ENCODE measurements at regions not wholly inside any gene's neighbourhood (a gene's known extent, or its start where the extent isn't known, plus 50 kb on each side); places are given as distances from the start of the nearest gene placed in this dataset.
"Not testable (repeated sequence)": the region's sequence is repeated elsewhere in the genome, so short reads cannot be mapped to it uniquely, and the experiment has no call there.

- DNase-seq, result no peak
Observed at GRCh38 chr7:34207810-34208209, 302.5 kb downstream of the BMPER start.

GRCh38 chr7:34208878-34209621 is 303.7 kb downstream of the BMPER start:
- no peak for DNase-seq

- no peak for DNase-seq
Observed at GRCh38 chr7:34211018-34211417, 305.7 kb downstream of the BMPER start.

- DNase-seq, result no peak
Observed at GRCh38 chr7:34217972-34218371, 312.6 kb downstream of the BMPER start.

GRCh38 chr7:34219153-34219718 is 313.9 kb downstream of the BMPER start:
- no peak for DNase-seq

GRCh38 chr7:34220506-34221185 is 315.3 kb downstream of the BMPER start:
- no peak for DNase-seq

GRCh38 chr7:34222316-34222715 is 317.0 kb downstream of the BMPER start:
- no peak for DNase-seq

- no peak for DNase-seq
Observed at GRCh38 chr7:34222722-34223121, 317.4 kb downstream of the BMPER start.

GRCh38 chr7:34224281-34224680 is 318.9 kb downstream of the BMPER start:
- no peak for DNase-seq

- DNase-seq, result no peak
Observed at GRCh38 chr7:34225193-34225592, 319.9 kb downstream of the BMPER start.

- no peak for DNase-seq
Observed at GRCh38 chr7:34227525-34227924, 322.2 kb downstream of the BMPER start.

GRCh38 chr7:34235101-34235500 is 329.8 kb downstream of the BMPER start:
- not testable (repeated sequence) for DNase-seq

- no peak for DNase-seq
Observed at GRCh38 chr7:34236057-34236456, 330.7 kb downstream of the BMPER start.

GRCh38 chr7:34236839-34237492 is 331.6 kb downstream of the BMPER start:
- no peak for DNase-seq

- no peak for DNase-seq
Observed at GRCh38 chr7:34237493-34237849, 332.1 kb downstream of the BMPER start.

GRCh38 chr7:34240417-34240816 is 335.1 kb downstream of the BMPER start:
- no peak for DNase-seq

GRCh38 chr7:34242391-34242790 is 337.1 kb downstream of the BMPER start:
- DNase-seq, result no peak

GRCh38 chr7:34245246-34245645 is 339.9 kb downstream of the BMPER start:
- DNase-seq, result no peak

- DNase-seq, result no peak
Observed at GRCh38 chr7:34247468-34247867, 342.1 kb downstream of the BMPER start.

GRCh38 chr7:34249192-34249591 is 343.9 kb downstream of the BMPER start:
- DNase-seq, result no peak

GRCh38 chr7:34260279-34260678 is 354.9 kb downstream of the BMPER start:
- DNase-seq, result no peak

GRCh38 chr7:34263168-34263567 is 357.8 kb downstream of the BMPER start:
- DNase-seq, result no peak

- DNase-seq, result no peak
Observed at GRCh38 chr7:34269084-34269483, 363.7 kb downstream of the BMPER start.

- DNase-seq, result no peak
Observed at GRCh38 chr7:34275624-34276023, 370.3 kb downstream of the BMPER start.
